ENCODE measurements at regions not wholly inside any gene's neighbourhood (a gene's known extent, or its start where the extent isn't known, plus 50 kb on each side); places are given as distances from the start of the nearest gene placed in this dataset.

- H3K9ac ChIP-seq (replicated peaks; ENCODE audit: extremely low read depth, insufficient read depth, low read length), result no peak overlapping the region
- no peaks in the 10 kb centered on the region for H3K4me1 ChIP-seq (ENCODE audit: control insufficient read depth, extremely low read depth, insufficient read depth, low read length)
- no peaks in the 10 kb centered on the region for H3K36me3 ChIP-seq (ENCODE audit: control insufficient read depth in 2 of 2, extremely low read depth in 1 of 2, insufficient read depth in 2 of 2, low read length in 2 of 2)
- dilution Hi-C loops (cut with MboI; ENCODE audit: extremely low pct_ligation_motif_present, low sequenced_read_pairs), result no loop called here
- no TSS peak for BruUV-seq (replicated peaks)
- H3K27ac ChIP-seq (ENCODE audit: insufficient read depth, low read depth, low read length), result no peak overlapping the region
- no peak overlapping the region for H3K4me2 ChIP-seq (ENCODE audit: insufficient read depth, low read length)
- DNase-seq (ENCODE audit: low read depth, low spot score) (no peak), FAIRE-seq (no peak)
- H3K4me3 ChIP-seq (replicated peaks in 1 of 3; ENCODE audit: insufficient read depth in 1 of 3, low read depth in 1 of 3, low read length in 3 of 3), result no peak overlapping the region
- no peaks in the 10 kb centered on the region for H3K9me1 ChIP-seq (replicated peaks; ENCODE audit: control insufficient read depth, extremely low read depth, insufficient read depth, low read length)
- intact Hi-C loops (cut with micrococcal nuclease), result no loop called here
- ChIA-PET POLR2A (no interaction called here), CTCF (interaction anchor here (1.3 to 2.0 kb wide), 3 partner anchors 13 to 161 kb away, joined by 4 to 6 read pairs (median 5); no protein-coding TSS in a partner anchor)
- no peak for TF ChIP-seq CTCF (IDR thresholded peaks at IDR 0.05; ENCODE audit: extremely low read depth in 1 of 2, insufficient read depth in 1 of 2, low read depth in 1 of 2, low read length in 2 of 2)
- no peak for TF ChIP-seq JUN (IDR thresholded peaks at IDR 0.05; ENCODE audit: borderline replicate concordance, insufficient read depth, insufficient read length, low read depth)
- no peak for TF ChIP-seq FOS (IDR thresholded peaks at IDR 0.05; ENCODE audit: borderline replicate concordance, insufficient read depth, low read length)
- no peak for TF ChIP-seq MAX (IDR thresholded peaks at IDR 0.05; ENCODE audit: insufficient read depth, insufficient read length)
- TF ChIP-seq EZH2 (IDR thresholded peaks at IDR 0.05; ENCODE audit: borderline replicate concordance, low read depth, low read length, severe bottlenecking), result no peak
- no peak for TF ChIP-seq MYC (IDR thresholded peaks at IDR 0.05; ENCODE audit: low read depth, low read length)
- no peak for TF ChIP-seq GATA2 (IDR thresholded peaks at IDR 0.05; ENCODE audit: insufficient read depth, insufficient read length, low read depth, low read length)
- no peak for TF ChIP-seq POLR2A (IDR thresholded peaks at IDR 0.05; ENCODE audit: low read depth, low read length)
- no peak for TF ChIP-seq POLR2AphosphoS5 (IDR thresholded peaks at IDR 0.05; ENCODE audit: insufficient read depth, low read depth, low read length)
- peaks cover 0 to 9% of the 10 kb centered on the region in 2 experiments for H3K27me3 ChIP-seq (ENCODE audit: control insufficient read depth in 2 of 2, insufficient read depth in 2 of 2, low read length in 2 of 2)
- H2AFZ ChIP-seq (ENCODE audit: low read depth, low read length), result no peak overlapping the region
- no peaks in the 10 kb centered on the region for H4K20me1 ChIP-seq (replicated peaks; ENCODE audit: control insufficient read depth, extremely low read depth, insufficient read depth, low read length)
- H3K9me3 ChIP-seq (replicated peaks; ENCODE audit: control insufficient read depth, insufficient read depth, low read length), result no peaks in the 10 kb centered on the region
- H3K79me2 ChIP-seq (ENCODE audit: control insufficient read depth, insufficient read depth, low read length), result no peaks in the 10 kb centered on the region
These were observed 125.9 kb upstream of the CD93 start for GRCh38 chr20:23212011-23212410.

Data from endothelial cell of umbilical vein (primary cell).